Neural cell (in vitro differentiated cells): ENCODE measurements at regions not wholly inside any gene's neighbourhood (a gene's known extent, or its start where the extent isn't known, plus 50 kb on each side); places are given as distances from the start of the nearest gene placed in this dataset.

ENCODE experiments used
- H2AFZ ChIP-seq: fragments of 200-600, 300-800 bp; sonication (generic), shearing (Covaris generic); 2 replicates; pipeline ENCODE4 v1.6.0; 2014; ENCODE audit warnings: low read depth, mild to moderate bottlenecking, antibody characterized with exemption, low read length, moderate library complexity
- H3F3A ChIP-seq: fragments of 200-600 bp; shearing (Covaris generic); 2 replicates; pipeline ENCODE4 v1.6.1; 2016; ENCODE audit warnings: mild to moderate bottlenecking, moderate library complexity, mixed read lengths, antibody characterized with exemption, low read length; ENCODE audit not compliant: insufficient read depth, poor library complexity, severe bottlenecking
- H3K27ac ChIP-seq: fragments of 200-600, 300-800 bp; sonication (generic), shearing (Covaris generic); 2 replicates; pipeline ENCODE4 v1.5.1; 2014; ENCODE audit warnings: mild to moderate bottlenecking, low read length, moderate library complexity
- H3K27me3 ChIP-seq: fragments of 300-800, 200-600 bp; sonication (generic), shearing (Covaris generic); 2 replicates; pipeline ENCODE4 v1.6.0; 2014; ENCODE audit warnings: mild to moderate bottlenecking, low read depth, low read length, moderate library complexity; ENCODE audit not compliant: insufficient read depth
- H3K36me3 ChIP-seq: fragments of 300-800, 200-600 bp; sonication (generic), shearing (Covaris generic); 2 replicates; pipeline ENCODE4 v1.5.1; 2014; ENCODE audit warnings: mild to moderate bottlenecking, antibody characterized with exemption, low read length, moderate library complexity; ENCODE audit not compliant: insufficient read depth
- H3K4me2 ChIP-seq: fragments of 300-800, 200-600 bp; sonication (generic), shearing (Covaris generic); 2 replicates; pipeline ENCODE4 v1.6.0; 2014; ENCODE audit warnings: mild to moderate bottlenecking, low read length
- H3K4me3 ChIP-seq: fragments of 300-800, 200-600 bp; sonication (generic), shearing (Covaris generic); 2 replicates; pipeline ENCODE4 v1.5.1; 2014; ENCODE audit warnings: mild to moderate bottlenecking, low read length, moderate library complexity
- H3K79me2 ChIP-seq: fragments of 200-600 bp; shearing (Covaris generic); replicated peaks from 2 replicates; pipeline ENCODE4 v1.6.0; 2014; ENCODE audit warnings: mild to moderate bottlenecking, low read length, moderate library complexity; ENCODE audit not compliant: insufficient read depth
- H3K9ac ChIP-seq: fragments of 300-800, 200-600 bp; sonication (generic), shearing (Covaris generic); 2 replicates; pipeline ENCODE4 v1.6.1; 2016; ENCODE audit warnings: mild to moderate bottlenecking, low read length, mixed read lengths
- H3K9me2 ChIP-seq: fragments of 200-600 bp; shearing (Covaris generic); 2 replicates; pipeline ENCODE4 v1.6.1; 2016; ENCODE audit warnings: mild to moderate bottlenecking, low read length, mixed read lengths; ENCODE audit not compliant: insufficient read depth
- H3K9me3 ChIP-seq: fragments of 200-600, 300-800 bp; sonication (generic), shearing (Covaris generic); 2 replicates; pipeline ENCODE4 v1.6.1; 2016; ENCODE audit warnings: mild to moderate bottlenecking, mixed run types, low read length, moderate library complexity, mixed read lengths
- H4K20me1 ChIP-seq: fragments of 200-600 bp; shearing (Covaris generic); 2 replicates; pipeline ENCODE4 v1.6.1; 2016; ENCODE audit warnings: mild to moderate bottlenecking, mixed run types; ENCODE audit not compliant: insufficient read depth
- EP300 ChIP-seq: fragments of 450-650 bp; conservative IDR thresholded peaks from 2 replicates; pipeline ENCODE4 v1.6.1; 2014; ENCODE audit warnings: antibody characterized with exemption, mild to moderate bottlenecking, moderate library complexity; ENCODE audit not compliant: poor library complexity, severe bottlenecking
- EZH2 ChIP-seq: fragments of 200-600, 300-800 bp; shearing (Covaris generic), sonication (generic); IDR thresholded peaks from 2 replicates; pipeline ENCODE4 v1.6.1; 2014; ENCODE audit warnings: antibody characterized with exemption, low read length, borderline replicate concordance, mild to moderate bottlenecking; ENCODE audit not compliant: insufficient read depth, poor library complexity, severe bottlenecking
- MXI1 ChIP-seq: fragments of 450-650 bp; conservative IDR thresholded peaks from 2 replicates; pipeline ENCODE4 v1.6.1; 2014; ENCODE audit warnings: antibody characterized with exemption, mild to moderate bottlenecking; ENCODE audit not compliant: poor library complexity, severe bottlenecking
- POLR2AphosphoS5 ChIP-seq: IDR thresholded peaks from 2 replicates; pipeline ENCODE4 v1.6.1; 2012
- RAD21 ChIP-seq: fragments of 450-650 bp; conservative IDR thresholded peaks from 2 replicates; pipeline ENCODE4 v1.6.1; 2014; ENCODE audit warnings: antibody characterized with exemption, mild to moderate bottlenecking, moderate library complexity
- SMC3 ChIP-seq: fragments of 450-650 bp; conservative IDR thresholded peaks from 2 replicates; pipeline ENCODE4 v1.6.1; 2014; ENCODE audit warnings: antibody characterized with exemption, mild to moderate bottlenecking, moderate library complexity; ENCODE audit not compliant: poor library complexity
- TAF1 ChIP-seq: IDR thresholded peaks from 2 replicates; pipeline ENCODE4 v1.6.1; 2012; ENCODE audit warnings: low read depth
- TF ChIP-seq, protein P1 (sequence below): fragments of 450-650 bp; IDR thresholded peaks from 2 replicates; pipeline ENCODE4 v1.5.1; 2014; ENCODE audit warnings: antibody characterized with exemption, mild to moderate bottlenecking, moderate library complexity; ENCODE audit not compliant: poor library complexity, severe bottlenecking
- TF ChIP-seq, protein P2 (sequence below): IDR thresholded peaks from 2 replicates; pipeline ENCODE4 v1.6.1; 2012; ENCODE audit warnings: borderline replicate concordance

DNA sequence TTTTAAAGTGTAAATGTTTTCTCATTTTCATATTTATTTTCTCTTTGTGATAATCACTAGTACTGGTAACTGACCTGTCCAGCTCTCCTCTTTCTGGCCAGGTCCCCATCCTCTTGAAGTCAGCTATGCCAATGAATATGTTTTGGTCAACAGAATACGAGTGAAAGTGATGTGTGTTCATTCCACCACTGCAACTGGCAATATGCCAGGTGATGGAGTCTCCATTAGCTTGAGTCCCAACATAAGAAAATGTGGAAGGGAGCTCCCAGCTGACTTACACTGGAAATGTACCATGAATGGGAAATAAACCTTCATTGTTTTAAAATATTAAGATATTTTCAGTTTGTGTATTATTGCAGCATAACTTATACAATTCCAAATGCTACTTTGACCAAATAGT is 75.8 kb downstream of the CCDC34 start:
- no peak for TF ChIP-seq EP300
- no peak for TF ChIP-seq RAD21
- TF ChIP-seq, protein P1, sequence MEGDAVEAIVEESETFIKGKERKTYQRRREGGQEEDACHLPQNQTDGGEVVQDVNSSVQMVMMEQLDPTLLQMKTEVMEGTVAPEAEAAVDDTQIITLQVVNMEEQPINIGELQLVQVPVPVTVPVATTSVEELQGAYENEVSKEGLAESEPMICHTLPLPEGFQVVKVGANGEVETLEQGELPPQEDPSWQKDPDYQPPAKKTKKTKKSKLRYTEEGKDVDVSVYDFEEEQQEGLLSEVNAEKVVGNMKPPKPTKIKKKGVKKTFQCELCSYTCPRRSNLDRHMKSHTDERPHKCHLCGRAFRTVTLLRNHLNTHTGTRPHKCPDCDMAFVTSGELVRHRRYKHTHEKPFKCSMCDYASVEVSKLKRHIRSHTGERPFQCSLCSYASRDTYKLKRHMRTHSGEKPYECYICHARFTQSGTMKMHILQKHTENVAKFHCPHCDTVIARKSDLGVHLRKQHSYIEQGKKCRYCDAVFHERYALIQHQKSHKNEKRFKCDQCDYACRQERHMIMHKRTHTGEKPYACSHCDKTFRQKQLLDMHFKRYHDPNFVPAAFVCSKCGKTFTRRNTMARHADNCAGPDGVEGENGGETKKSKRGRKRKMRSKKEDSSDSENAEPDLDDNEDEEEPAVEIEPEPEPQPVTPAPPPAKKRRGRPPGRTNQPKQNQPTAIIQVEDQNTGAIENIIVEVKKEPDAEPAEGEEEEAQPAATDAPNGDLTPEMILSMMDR = no peak
- no peak for TF ChIP-seq MXI1
- TF ChIP-seq EZH2 = no peak
- TF ChIP-seq, protein P2, sequence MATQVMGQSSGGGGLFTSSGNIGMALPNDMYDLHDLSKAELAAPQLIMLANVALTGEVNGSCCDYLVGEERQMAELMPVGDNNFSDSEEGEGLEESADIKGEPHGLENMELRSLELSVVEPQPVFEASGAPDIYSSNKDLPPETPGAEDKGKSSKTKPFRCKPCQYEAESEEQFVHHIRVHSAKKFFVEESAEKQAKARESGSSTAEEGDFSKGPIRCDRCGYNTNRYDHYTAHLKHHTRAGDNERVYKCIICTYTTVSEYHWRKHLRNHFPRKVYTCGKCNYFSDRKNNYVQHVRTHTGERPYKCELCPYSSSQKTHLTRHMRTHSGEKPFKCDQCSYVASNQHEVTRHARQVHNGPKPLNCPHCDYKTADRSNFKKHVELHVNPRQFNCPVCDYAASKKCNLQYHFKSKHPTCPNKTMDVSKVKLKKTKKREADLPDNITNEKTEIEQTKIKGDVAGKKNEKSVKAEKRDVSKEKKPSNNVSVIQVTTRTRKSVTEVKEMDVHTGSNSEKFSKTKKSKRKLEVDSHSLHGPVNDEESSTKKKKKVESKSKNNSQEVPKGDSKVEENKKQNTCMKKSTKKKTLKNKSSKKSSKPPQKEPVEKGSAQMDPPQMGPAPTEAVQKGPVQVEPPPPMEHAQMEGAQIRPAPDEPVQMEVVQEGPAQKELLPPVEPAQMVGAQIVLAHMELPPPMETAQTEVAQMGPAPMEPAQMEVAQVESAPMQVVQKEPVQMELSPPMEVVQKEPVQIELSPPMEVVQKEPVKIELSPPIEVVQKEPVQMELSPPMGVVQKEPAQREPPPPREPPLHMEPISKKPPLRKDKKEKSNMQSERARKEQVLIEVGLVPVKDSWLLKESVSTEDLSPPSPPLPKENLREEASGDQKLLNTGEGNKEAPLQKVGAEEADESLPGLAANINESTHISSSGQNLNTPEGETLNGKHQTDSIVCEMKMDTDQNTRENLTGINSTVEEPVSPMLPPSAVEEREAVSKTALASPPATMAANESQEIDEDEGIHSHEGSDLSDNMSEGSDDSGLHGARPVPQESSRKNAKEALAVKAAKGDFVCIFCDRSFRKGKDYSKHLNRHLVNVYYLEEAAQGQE = no peak
- TF ChIP-seq TAF1 = no peak
- no peak for TF ChIP-seq SMC3
- no peak for TF ChIP-seq POLR2AphosphoS5
- Histone ChIP-seq H2AFZ (no peak overlapping the region), H3K9ac (no peak overlapping the region), H3K4me3 (no peak overlapping the region), H3K9me3 (no peaks in the 10 kb centered on the region), H3K27ac (no peak overlapping the region), H3F3A (no peaks in the 10 kb centered on the region), H4K20me1 (no peaks in the 10 kb centered on the region), H3K79me2 (no peaks in the 10 kb centered on the region), H3K36me3 (no peaks in the 10 kb centered on the region), H3K4me2 (no peak overlapping the region), H3K9me2 (no peaks in the 10 kb centered on the region), H3K27me3 (no peaks in the 10 kb centered on the region)

DNA sequence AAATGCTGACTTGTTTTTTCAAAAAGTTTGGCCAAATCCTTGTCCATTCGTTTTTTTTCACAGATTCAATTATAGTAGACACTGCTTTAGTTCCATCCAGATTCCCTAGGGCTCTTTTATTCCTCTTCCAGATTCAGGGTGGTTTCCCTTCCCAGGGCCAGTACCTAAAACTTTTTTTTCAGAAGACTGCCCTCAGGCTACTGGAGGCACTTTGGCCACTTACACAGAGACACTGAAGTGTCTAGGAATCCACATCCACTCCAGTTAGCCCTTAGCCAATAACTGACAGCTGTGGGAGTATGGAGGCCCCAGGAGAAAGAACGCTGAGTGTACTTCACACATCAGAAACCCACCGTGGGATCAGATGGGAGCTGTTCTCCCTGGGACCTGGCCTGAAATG is 77.3 kb downstream of the CCDC34 start:
- no peak overlapping the region for H3K4me3 ChIP-seq
- H3K9me3 ChIP-seq = no peaks in the 10 kb centered on the region

More for the DNA sequence above, 77.3 kb downstream of the CCDC34 start:
- no peak overlapping the region for H3K27ac ChIP-seq
- H3K79me2 ChIP-seq = no peaks in the 10 kb centered on the region
- no peak overlapping the region for H3K9ac ChIP-seq
- H3K36me3 ChIP-seq = no peaks in the 10 kb centered on the region
- no peaks in the 10 kb centered on the region for H3K9me2 ChIP-seq
- no peaks in the 10 kb centered on the region for H3F3A ChIP-seq
- no peaks in the 10 kb centered on the region for H3K27me3 ChIP-seq
- H2AFZ ChIP-seq = no peak overlapping the region
- H4K20me1 ChIP-seq = no peaks in the 10 kb centered on the region
- no peak overlapping the region for H3K4me2 ChIP-seq
- TF ChIP-seq SMC3 (no peak), RAD21 (no peak), POLR2AphosphoS5 (no peak), TAF1 (no peak), MXI1 (no peak), EZH2 (no peak), EP300 (no peak)
- TF ChIP-seq, protein P2 = no peak
- TF ChIP-seq, protein P1 = no peak
